Choroid plexus epithelial cell (primary cell): ENCODE measurements at regions not wholly inside any gene's neighbourhood (a gene's known extent, or its start where the extent isn't known, plus 50 kb on each side); places are given as distances from the start of the nearest gene placed in this dataset.

Source experiments
- DNase-seq: peaks from one replicate; pipeline ENCODE4 v3.0.0-alpha.2; 2010; ENCODE audit warnings: low read depth
- H3K4me3 ChIP-seq: 2 replicates; pipeline ENCODE4 v1.5.1; 2011; ENCODE audit warnings: low read depth, mild to moderate bottlenecking, control low read depth, low read length, moderate library complexity
- TF ChIP-seq, protein P1 (sequence below): conservative IDR thresholded peaks from 2 replicates; pipeline ENCODE4 v1.5.1; 2011; ENCODE audit warnings: low read depth, mild to moderate bottlenecking, control low read depth, inconsistent platforms, low read length, moderate library complexity

DNA sequence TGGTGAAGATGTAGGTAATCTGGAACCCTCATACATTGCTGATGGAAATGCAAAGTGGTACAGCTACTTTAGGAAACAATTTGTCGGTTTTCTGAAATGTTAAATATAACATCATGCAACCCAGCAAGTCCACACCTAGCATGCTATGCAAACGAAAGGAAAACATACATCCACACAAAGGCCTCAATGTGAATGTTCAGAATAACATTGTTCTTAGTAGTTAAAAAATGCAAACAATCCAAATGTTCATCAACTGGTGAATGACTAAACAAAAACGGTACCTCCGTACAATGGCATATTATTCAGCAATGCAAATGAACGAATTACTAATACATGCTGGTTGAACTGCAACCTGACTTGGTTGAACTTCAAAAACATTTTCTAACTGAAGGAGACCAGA is 423.3 kb upstream of the THRB start:
- TF ChIP-seq, protein P1, sequence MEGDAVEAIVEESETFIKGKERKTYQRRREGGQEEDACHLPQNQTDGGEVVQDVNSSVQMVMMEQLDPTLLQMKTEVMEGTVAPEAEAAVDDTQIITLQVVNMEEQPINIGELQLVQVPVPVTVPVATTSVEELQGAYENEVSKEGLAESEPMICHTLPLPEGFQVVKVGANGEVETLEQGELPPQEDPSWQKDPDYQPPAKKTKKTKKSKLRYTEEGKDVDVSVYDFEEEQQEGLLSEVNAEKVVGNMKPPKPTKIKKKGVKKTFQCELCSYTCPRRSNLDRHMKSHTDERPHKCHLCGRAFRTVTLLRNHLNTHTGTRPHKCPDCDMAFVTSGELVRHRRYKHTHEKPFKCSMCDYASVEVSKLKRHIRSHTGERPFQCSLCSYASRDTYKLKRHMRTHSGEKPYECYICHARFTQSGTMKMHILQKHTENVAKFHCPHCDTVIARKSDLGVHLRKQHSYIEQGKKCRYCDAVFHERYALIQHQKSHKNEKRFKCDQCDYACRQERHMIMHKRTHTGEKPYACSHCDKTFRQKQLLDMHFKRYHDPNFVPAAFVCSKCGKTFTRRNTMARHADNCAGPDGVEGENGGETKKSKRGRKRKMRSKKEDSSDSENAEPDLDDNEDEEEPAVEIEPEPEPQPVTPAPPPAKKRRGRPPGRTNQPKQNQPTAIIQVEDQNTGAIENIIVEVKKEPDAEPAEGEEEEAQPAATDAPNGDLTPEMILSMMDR, result no peak
- H3K4me3 ChIP-seq, result no peak overlapping the region
- DNase-seq, result no peak

DNA sequence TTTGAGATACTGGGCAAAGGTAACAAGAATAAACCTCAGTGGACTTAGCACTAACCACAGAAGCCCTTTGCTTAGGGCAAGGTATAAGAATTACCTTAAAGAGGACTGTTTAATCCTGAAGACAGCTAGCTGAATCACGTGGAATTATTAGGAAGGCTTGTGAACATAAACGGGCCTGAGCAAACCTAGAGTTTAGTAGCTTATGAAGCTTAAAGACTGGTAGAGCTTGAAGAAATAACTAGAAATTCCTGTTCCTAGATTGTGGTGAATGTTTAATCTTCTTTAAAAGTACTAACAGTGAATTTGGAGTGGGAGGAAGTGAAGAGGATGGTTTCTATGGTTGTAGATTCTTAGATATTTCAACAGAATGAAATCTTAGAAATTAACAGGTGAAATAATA is 428.9 kb upstream of the THRB start:
- DNase-seq, result no peak
- TF ChIP-seq, protein P1, result no peak

DNA sequence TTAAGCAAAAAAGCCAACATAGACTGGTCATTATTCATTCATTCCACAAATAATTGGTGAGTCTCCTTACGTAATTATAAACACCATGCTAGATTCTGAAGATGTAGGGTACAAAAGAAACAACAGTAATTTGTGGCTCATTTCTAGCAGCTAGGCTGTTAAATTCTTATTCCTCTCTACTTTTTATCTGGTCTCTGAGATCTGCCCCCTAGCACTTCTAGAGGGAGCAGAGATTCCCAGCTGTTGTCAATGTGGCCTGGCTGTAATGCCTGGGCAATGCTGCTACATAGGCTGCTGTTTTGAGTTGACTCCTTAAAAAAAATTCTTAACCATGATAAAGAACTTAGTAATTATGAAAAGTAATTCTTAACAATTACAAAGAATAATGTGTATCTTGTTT is 434.9 kb upstream of the THRB start:
- no peak for DNase-seq
- TF ChIP-seq, protein P1, result no peak

More for the DNA sequence above, 428.9 kb upstream of the THRB start:
- no peak overlapping the region for H3K4me3 ChIP-seq

GRCh38 chr3:24933401-24933800 is 438.8 kb upstream of the THRB start:
- DNase-seq, result no peak
- TF ChIP-seq, protein P1, result no peak
- no peak overlapping the region for H3K4me3 ChIP-seq

More for the DNA sequence above, 434.9 kb upstream of the THRB start:
- H3K4me3 ChIP-seq, result no peak overlapping the region

DNA sequence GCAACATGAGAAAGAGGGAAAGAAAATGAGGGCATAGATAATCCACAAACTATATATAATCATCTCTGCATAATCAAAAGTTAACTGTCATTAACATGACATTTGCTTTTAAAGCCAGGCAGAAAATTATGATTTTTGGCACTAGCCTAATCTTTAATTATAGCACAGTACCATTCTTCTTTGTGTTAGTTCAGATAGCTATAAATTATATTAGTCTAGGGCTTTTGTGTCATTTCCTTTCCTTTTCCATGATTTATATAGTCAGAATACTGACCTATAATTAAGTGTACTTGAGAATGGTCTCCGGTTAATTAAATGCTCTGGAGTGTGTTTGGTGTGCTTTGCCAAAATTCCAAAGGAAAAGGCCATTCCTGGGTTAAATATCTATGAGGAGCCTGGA is 441.9 kb upstream of the THRB start:
- H3K4me3 ChIP-seq, result no peak overlapping the region

DNA sequence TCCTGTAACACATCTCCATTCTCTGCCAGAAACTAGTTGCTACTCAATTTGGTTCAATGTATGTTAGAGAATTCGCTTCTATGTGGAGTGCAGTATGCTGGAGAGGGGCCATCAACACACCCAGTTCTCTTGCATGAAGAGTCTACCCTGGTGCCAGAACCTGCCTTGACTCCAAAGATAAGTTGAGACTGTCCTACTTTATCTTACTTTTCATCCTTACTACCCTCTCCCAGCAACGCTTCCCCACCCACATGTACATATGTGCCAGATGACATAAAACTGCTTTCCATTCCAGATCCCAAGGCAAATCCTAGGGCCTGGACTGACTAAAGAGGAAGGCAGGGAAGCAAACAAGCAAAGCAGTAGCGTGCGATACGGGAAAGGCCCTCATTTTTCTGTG is 442.6 kb upstream of the THRB start:
- no peak for DNase-seq
- no peak overlapping the region for H3K4me3 ChIP-seq
- TF ChIP-seq, protein P1, result no peak

More for the DNA sequence above, 441.9 kb upstream of the THRB start:
- TF ChIP-seq, protein P1, result no peak
- no peak for DNase-seq

- H3K4me3 ChIP-seq, result no peak overlapping the region
- TF ChIP-seq, protein P1, result no peak
- DNase-seq, result no peak
Observed at GRCh38 chr3:24937780-24938179, 443.1 kb upstream of the THRB start.
